IPS-18c (cell line): ENCODE measurements at regions not wholly inside any gene's neighbourhood (a gene's known extent, or its start where the extent isn't known, plus 50 kb on each side); places are given as distances from the start of the nearest gene placed in this dataset.
"Not testable (repeated sequence)": the region's sequence is repeated elsewhere in the genome, so short reads cannot be mapped to it uniquely, and the experiment has no call there.

ENCODE experiments used
- H3K4me3 ChIP-seq: 2 replicates; pipeline ENCODE4 v1.7.0; 2013; ENCODE audit warnings: low read depth, mild to moderate bottlenecking, low read length, moderate library complexity; ENCODE audit not compliant: insufficient read depth
- H3K9me3 ChIP-seq: one replicate; pipeline ENCODE4 v1.6.1; 2013; ENCODE audit warnings: mild to moderate bottlenecking, low read length, moderate library complexity; ENCODE audit not compliant: control insufficient read depth, insufficient read depth

- no peak overlapping the region for H3K4me3 ChIP-seq
- no peaks in the 10 kb centered on the region for H3K9me3 ChIP-seq
Observed at GRCh38 chr7:10734595-10734994, 239.1 kb upstream of the PHF14 start.

- H3K4me3 ChIP-seq = no peak overlapping the region
Observed at GRCh38 chr7:10739401-10739800, 234.3 kb upstream of the PHF14 start.

DNA sequence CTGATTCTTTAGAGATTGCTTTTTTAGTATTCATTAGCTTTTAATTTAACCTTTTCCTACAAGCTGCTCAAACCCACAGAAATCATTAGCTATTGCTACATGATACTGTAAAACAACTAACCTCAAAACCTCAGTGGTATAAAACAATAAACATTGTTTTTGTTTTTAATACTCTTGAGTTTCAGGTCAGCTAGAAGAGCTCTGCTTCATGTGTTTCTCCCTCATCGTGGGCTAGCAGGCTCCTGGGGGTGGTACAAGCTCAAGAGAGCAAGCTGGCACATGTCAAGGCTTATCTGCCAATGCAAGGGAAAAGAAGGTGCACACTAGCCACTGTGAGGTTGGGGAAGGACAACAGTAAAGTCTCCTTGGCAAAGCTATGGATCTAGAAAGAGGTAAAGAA, 232.9 kb upstream of the PHF14 start:
- Histone ChIP-seq H3K4me3 (no peak overlapping the region), H3K9me3 (no peaks in the 10 kb centered on the region)

More at GRCh38 chr7:10739401-10739800, 234.3 kb upstream of the PHF14 start:
- no peaks in the 10 kb centered on the region for H3K9me3 ChIP-seq

DNA sequence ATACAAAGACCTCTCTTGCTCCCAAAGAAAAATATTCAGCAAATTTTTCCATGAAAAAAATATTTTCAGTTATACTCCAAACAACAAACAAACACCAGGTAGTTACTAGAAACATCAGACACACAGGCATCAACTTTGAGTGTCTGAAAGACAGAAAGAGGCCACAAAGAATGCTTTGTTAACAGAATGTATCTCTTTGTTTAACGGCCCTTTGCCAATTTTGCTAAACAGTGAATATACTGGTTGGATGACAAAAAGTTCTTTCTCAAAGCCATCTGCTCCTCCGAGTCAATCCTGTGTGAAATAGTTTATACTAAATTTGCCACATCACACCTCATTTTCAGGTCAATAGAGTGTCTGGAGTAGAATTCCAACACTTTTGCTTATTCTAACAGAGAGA, 216.7 kb upstream of the PHF14 start:
- no peak overlapping the region for H3K4me3 ChIP-seq
- H3K9me3 ChIP-seq = no peaks in the 10 kb centered on the region

- no peak overlapping the region for H3K4me3 ChIP-seq
- H3K9me3 ChIP-seq = no peaks in the 10 kb centered on the region
Observed at GRCh38 chr7:10759120-10759519, 214.6 kb upstream of the PHF14 start.

DNA sequence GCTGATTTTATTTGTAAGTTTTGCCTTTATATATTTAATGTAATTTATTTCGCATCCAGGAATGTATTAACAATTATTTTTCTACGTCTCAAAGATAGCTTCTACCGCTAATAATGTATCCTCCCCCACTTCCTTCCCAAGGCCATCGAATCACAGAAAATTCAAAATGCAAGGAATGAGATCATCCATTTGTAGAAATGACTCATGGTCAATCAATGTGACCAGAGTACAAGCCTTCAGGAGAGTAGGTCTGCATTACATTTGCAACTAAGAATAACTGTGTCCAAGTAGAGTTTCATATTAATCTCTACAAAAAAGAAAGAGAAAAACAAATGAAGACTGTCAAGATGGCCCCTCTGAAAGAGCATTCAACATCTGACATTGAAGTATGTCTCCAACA, 205.9 kb upstream of the PHF14 start:
- no peak overlapping the region for H3K4me3 ChIP-seq
- H3K9me3 ChIP-seq = no peaks in the 10 kb centered on the region

- Histone ChIP-seq H3K9me3 (no peaks in the 10 kb centered on the region), H3K4me3 (no peak overlapping the region)
Observed at GRCh38 chr7:10770176-10770575, 203.5 kb upstream of the PHF14 start.

- H3K4me3 ChIP-seq = no peak overlapping the region
- no peaks in the 10 kb centered on the region for H3K9me3 ChIP-seq
Observed at GRCh38 chr7:10773430-10773829, 200.2 kb upstream of the PHF14 start.

DNA sequence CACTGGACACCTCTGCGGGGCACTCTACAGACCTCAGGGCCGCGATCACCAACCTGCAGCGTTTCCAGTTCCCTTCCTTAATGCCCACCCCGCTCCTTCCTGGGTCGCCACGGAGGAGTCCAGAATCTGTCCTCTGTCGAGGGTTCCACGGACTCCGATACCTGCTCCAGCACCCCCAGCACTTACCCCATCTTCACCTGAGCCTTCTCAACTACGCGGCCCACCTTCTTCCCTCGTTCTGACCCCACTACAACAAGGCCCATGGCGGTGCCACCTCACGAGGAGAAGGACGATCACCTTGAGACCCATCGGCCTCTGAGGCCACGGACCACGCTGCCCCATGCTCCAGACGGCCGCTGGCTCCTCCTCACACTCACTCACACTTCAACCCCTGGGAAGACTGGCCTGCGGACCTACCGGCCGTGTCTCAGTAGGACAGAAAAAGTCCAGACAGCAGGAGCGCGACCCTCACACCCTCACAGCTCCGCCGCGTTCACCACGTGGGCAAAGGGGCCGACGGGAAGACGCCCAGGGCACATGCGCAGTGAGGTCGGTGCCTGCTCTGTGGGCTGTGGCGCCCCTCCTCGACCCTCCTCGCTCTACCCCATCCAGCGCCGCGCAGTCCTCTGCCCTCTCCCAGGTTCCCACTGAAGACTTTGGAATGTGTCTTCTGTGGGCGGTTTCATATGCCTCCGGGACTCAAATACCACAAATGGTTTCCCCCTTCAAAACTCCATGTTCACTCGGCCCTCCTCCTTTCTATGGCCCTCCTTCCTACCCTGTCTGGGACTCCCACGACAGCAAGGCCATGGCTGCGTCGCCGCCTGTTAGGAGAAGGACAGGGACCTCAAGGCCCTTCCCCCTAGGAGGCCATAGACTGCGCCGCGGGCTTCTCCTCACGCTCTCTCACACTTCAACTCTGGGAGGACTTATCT, 193.9 kb upstream of the PHF14 start:
- Histone ChIP-seq H3K4me3 (no peak overlapping the region), H3K9me3 (no peaks in the 10 kb centered on the region)

DNA sequence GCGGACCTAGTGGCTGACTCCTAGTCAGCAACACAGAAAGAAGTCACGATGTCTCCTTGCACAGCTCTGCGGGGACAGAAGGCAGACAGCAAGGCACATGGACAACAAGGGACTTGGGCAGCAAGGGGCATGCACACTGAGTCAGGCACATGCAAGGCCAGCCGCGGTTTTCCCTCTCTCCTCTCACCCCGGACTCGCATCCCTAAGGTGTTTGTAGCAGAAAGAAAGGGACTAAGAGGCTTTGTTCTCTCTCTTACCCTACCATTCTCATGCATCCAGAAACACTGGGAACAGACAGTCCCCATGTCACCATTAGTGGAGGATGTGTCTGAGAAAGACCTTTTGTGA, 193.3 kb upstream of the PHF14 start:
- no peaks in the 10 kb centered on the region for H3K9me3 ChIP-seq
- H3K4me3 ChIP-seq = no peak overlapping the region

DNA sequence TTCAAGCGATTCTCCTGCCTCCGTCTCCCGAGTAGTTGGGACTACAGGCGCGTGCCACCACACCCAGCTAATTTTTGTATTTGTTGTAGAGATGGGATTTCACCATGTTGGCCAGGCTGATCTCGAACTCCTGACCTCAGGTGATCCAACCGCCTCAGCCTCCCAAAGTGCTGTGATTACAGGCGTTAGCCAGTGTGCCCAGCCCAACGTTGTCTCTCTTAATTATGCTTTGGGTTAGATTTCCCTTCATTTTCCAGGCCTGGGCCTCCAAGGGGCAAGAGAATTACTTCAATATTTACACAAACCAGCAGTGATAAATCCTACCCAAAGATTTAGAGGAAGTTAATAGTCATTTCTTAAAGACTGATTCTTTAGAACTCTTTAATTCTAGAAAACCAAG, 186.7 kb upstream of the PHF14 start:
- not testable (repeated sequence) for H3K4me3 ChIP-seq, H3K9me3 ChIP-seq

DNA sequence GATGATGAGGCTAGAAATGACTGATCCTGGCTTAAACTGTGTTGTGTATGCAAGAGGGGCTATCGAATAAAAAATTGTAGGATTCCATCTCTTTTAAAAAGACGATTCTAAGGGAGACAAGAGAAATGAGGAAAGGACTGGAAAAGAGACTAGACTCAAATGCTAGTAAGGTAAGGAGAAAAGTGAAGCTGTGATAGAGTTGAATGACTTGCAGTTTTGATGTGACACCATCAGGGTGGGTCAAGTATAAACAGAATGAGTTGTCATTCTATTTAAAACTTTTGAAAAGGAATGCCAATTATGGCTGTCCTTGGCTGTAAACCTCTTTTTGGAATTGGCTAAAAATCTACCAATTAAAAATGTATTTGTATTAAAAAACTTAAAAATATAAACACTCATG, 184.5 kb upstream of the PHF14 start:
- no peak overlapping the region for H3K4me3 ChIP-seq

DNA sequence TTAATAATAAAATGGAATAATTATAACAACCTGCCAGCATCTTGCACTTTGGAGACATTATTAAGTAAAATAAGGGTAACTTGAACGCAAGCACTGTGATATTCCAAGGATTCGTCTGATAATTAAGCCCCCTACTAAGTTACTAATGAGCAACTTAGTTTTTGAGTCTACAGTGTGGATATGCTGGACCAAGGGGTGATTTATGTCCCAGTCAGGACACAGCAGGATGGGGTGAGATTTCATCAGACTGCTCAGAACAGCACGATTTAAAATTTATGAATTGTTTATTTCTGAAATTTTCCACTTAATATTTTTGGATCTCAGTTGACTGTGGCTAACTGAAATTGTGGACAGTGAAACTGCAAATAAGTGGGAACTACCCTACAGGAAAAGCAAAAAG, 182.8 kb upstream of the PHF14 start:
- Histone ChIP-seq H3K9me3 (no peaks in the 10 kb centered on the region), H3K4me3 (no peak overlapping the region)

More for the DNA sequence above, 184.5 kb upstream of the PHF14 start:
- no peaks in the 10 kb centered on the region for H3K9me3 ChIP-seq

DNA sequence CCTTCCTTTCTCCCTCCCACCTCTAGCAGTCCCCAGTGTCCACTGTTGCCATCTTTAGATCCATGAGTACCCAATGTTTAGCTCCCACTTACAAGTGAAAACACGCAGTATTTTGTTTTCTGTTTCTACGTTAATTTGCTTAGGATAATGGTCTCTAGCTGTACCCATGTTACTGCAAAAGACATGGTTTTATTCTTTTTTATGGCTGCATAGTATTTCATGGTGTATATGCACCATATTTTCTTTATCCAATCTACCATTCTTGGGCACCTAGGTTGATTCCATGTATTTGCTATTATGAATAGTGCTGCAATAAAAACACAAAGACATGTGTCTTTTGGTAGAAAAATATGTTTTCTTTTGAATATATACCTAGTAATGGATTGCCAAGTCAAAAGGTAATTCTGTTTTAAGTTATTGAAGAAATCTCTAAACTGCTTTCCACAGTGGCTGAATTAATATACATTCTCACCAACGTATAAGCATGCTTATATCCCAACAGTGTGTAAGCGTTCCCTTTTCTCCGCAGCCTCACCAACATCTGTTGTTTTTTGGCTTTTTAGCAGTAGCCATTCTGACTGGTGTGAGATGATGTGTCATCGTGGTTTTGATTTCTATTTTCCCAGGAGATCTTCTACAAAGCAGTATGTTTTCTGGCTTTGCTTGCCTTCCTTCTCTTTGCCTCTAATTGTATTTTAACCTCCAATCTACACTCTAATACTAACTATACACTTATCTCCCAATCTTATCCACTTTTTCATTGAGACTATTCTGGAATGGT, 179.5 kb upstream of the PHF14 start:
- no peaks in the 10 kb centered on the region for H3K9me3 ChIP-seq
- H3K4me3 ChIP-seq = no peak overlapping the region

DNA sequence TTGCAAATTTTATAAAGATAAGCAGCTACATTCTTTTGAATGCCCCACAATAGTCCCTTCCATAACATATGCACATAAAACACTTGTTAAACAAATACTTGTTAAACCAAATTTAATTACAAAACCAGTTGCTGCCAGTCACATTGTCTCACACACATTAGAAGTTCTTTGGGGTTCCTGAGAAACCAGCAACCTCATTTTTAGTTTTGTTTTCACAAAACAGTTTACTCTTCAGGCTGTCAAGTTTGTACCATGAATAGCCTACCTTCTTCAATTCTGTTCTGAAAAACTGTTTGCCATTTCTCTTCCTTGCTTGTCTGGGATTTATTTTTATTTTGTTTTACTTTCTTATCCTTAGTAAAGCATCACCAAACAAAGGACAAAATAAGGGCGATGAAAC, 176.5 kb upstream of the PHF14 start:
- no peak overlapping the region for H3K4me3 ChIP-seq

DNA sequence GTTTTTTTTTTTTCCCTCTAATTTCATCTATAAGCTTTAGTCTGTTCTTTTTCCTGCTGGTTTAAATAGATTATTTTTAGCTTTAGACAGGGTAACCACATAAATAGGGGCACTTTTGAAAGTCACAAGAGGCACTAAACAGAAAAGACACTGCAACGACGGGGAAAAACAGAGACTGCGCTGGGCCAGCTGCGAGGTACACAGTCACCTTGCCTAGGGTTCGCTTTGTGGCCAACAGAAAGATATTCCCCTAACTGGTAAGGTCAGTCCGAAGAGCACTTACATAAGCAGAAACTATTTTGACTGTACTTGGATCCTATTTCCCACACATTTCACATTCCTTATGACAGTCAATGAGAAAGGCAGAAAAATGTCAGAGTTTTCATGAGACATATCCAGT, 175.6 kb upstream of the PHF14 start:
- Histone ChIP-seq H3K9me3 (no peaks in the 10 kb centered on the region), H3K4me3 (no peak overlapping the region)

More for the DNA sequence above, 176.5 kb upstream of the PHF14 start:
- no peaks in the 10 kb centered on the region for H3K9me3 ChIP-seq

- no peaks in the 10 kb centered on the region for H3K9me3 ChIP-seq
- H3K4me3 ChIP-seq = no peak overlapping the region
Observed at GRCh38 chr7:10799475-10799874, 174.2 kb upstream of the PHF14 start.

- H3K4me3 ChIP-seq = no peak overlapping the region
- no peaks in the 10 kb centered on the region for H3K9me3 ChIP-seq
Observed at GRCh38 chr7:10802011-10802410, 171.7 kb upstream of the PHF14 start.
